T-cell (primary cell): ENCODE measurements at regions not wholly inside any gene's neighbourhood (a gene's known extent, or its start where the extent isn't known, plus 50 kb on each side); places are given as distances from the start of the nearest gene placed in this dataset.

Experiments
- ATAC-seq, 4 experiments: fragments of 200-7000 bp in 3 of 4; fragments of 150-1000 bp in 1 of 4; cut with Tn5 transposase; replicated peaks in 1 of 4; 1 replicate in 3 of 4; 2 replicates in 1 of 4; pipeline ENCODE4 v1.10.0; 2021; ENCODE audit warnings: moderate library complexity in 3 of 4, mild to moderate bottlenecking in 2 of 4, moderate number of reproducible peaks in 1 of 4
- CTCF ChIA-PET, 2 donors: fragments of 300-600 bp; sonication (Branson Sonifier 250); formaldehyde crosslinking; loops; one replicate each; lab custom pipeline; 2022; ENCODE audit warnings: antibody characterized with exemption in 2 of 2; lab: Charles Lee
- POLR2A ChIA-PET, 2 donors: fragments of 300-600 bp; sonication (Branson Sonifier 250); formaldehyde crosslinking; loops; one replicate each; lab custom pipeline; 2022; ENCODE audit warnings: antibody characterized with exemption in 2 of 2; lab: Charles Lee
- DNase-seq, 35 experiments: peaks; one replicate each; pipeline versions ENCODE4 v3.0.0 to v3.0.0-alpha.2; 2013 to 2023
- H3K27ac ChIP-seq: one replicate; pipeline ENCODE4 v1.5.1; 2013; ENCODE audit warnings: low read length
- H3K27me3 ChIP-seq, 2 experiments: replicated peaks in 1 of 2; 1 replicate in 1 of 2; 2 replicates in 1 of 2; pipeline versions ENCODE4 v1.6.1 to v1.7.0; 2013; ENCODE audit warnings: low read length in 1 of 2, mixed read lengths in 1 of 2; ENCODE audit not compliant: control insufficient read depth in 2 of 2, insufficient read depth in 2 of 2; ENCODE audit errors: extremely low read depth in 1 of 2
- H3K36me3 ChIP-seq, 2 donors: 1 replicate in 1 of 2; 2 replicates in 1 of 2; pipeline versions ENCODE4 v1.6.1 to v1.7.0; 2013; ENCODE audit warnings: low read length in 1 of 2; ENCODE audit not compliant: control insufficient read depth in 2 of 2, insufficient read depth in 1 of 2; ENCODE audit errors: extremely low read depth in 1 of 2
- H3K4me1 ChIP-seq, 2 experiments: 1 replicate in 1 of 2; 2 replicates in 1 of 2; pipeline versions ENCODE4 v1.6.1 to v1.7.0; 2013; ENCODE audit warnings: low read length in 2 of 2, mixed read lengths in 1 of 2; ENCODE audit not compliant: insufficient read depth in 2 of 2, control insufficient read depth in 1 of 2; ENCODE audit errors: extremely low read depth in 1 of 2
- H3K4me3 ChIP-seq, 2 donors: 1 replicate in 1 of 2; 2 replicates in 1 of 2; pipeline versions ENCODE4 v1.5.1 to v1.7.0; 2013; ENCODE audit warnings: mild to moderate bottlenecking in 2 of 2, low read length in 1 of 2, moderate library complexity in 1 of 2; ENCODE audit not compliant: control insufficient read depth in 1 of 2; ENCODE audit errors: extremely low read depth in 1 of 2
- H3K9me3 ChIP-seq: 2 replicates; pipeline ENCODE4 v1.7.0; 2013
- H3K27ac Mint-ChIP-seq, 2 donors: one replicate each; pipeline ENCODE4 v1.8.0; 2020 to 2021; ENCODE audit warnings: mild to moderate bottlenecking in 2 of 2, mixed read lengths in 2 of 2
- H3K27me3 Mint-ChIP-seq, 2 donors: one replicate each; pipeline ENCODE4 v1.8.0; 2021 to 2022; ENCODE audit warnings: mixed read lengths in 2 of 2
- H3K36me3 Mint-ChIP-seq: one replicate; pipeline ENCODE4 v1.8.0; 2021; ENCODE audit warnings: mixed read lengths
- H3K4me1 Mint-ChIP-seq, 3 donors: one replicate each; pipeline ENCODE4 v1.8.0; 2020 to 2022; ENCODE audit warnings: mixed read lengths in 3 of 3, mild to moderate bottlenecking in 1 of 3
- H3K4me3 Mint-ChIP-seq, 3 donors: one replicate each; pipeline ENCODE4 v1.8.0; 2020 to 2022; ENCODE audit warnings: mild to moderate bottlenecking in 3 of 3, mixed read lengths in 3 of 3, moderate library complexity in 3 of 3
- H3K9me3 Mint-ChIP-seq, 3 donors: one replicate each; pipeline ENCODE4 v1.8.0; 2020 to 2022; ENCODE audit warnings: mixed read lengths in 3 of 3
- WGBS: methylation state at CpG from one replicate; pipeline ENCODE4 v1.1.5; 2013; ENCODE audit warnings: missing lambda C conversion rate; ENCODE audit not compliant: insufficient coverage; 5-methylcytosine and 5-hydroxymethylcytosine counted together

GRCh38 chr17:79201536-79202227, 127.1 kb downstream of the ENGASE start:
- Mint-ChIP-seq H3K27ac (no peak overlapping the region), H3K27me3 (peaks cover 13 to 56% of the 10 kb centered on the region in 2 donors), H3K4me1 (no peaks in the 10 kb centered on the region), H3K36me3 (no peaks in the 10 kb centered on the region), H3K4me3 (no peak overlapping the region), H3K9me3 (no peaks in the 10 kb centered on the region)
- Histone ChIP-seq H3K27me3 (peaks cover 0 to 59% of the 10 kb centered on the region in 2 experiments), H3K4me1 (no peaks in the 10 kb centered on the region), H3K36me3 (no peaks in the 10 kb centered on the region), H3K4me3 (no peak overlapping the region), H3K27ac (no peak overlapping the region), H3K9me3 (no peaks in the 10 kb centered on the region)
- ATAC-seq = no peak
- ChIA-PET CTCF (no interaction called here), POLR2A (no interaction called here)
- 72% methylated on average over 6 of the region's 15 CpGs for WGBS
- DNase-seq = no peak

GRCh38 chr17:79201119-79201518, 126.5 kb downstream of the ENGASE start:
- no peaks in the 10 kb centered on the region for H3K36me3 ChIP-seq
- POLR2A ChIA-PET = no interaction called here
- H3K27ac ChIP-seq = no peak overlapping the region
- no peak for DNase-seq
- no peak overlapping the region for H3K27ac Mint-ChIP-seq
- no peaks in the 10 kb centered on the region for H3K36me3 Mint-ChIP-seq
- no peaks in the 10 kb centered on the region for H3K9me3 Mint-ChIP-seq
- peaks cover 0 to 56% of the 10 kb centered on the region in 2 experiments for H3K27me3 ChIP-seq
- H3K4me1 Mint-ChIP-seq = no peaks in the 10 kb centered on the region
- CTCF ChIA-PET = no interaction called here
- H3K4me3 Mint-ChIP-seq = no peak overlapping the region
- ATAC-seq = no peak
- no peaks in the 10 kb centered on the region for H3K4me1 ChIP-seq
- peaks cover 13 to 56% of the 10 kb centered on the region in 2 donors for H3K27me3 Mint-ChIP-seq
- 38% methylated on average over 6 of the region's 6 CpGs for WGBS
- H3K4me3 ChIP-seq = no peak overlapping the region
- H3K9me3 ChIP-seq = no peaks in the 10 kb centered on the region

- Histone ChIP-seq H3K4me1 (no peaks in the 10 kb centered on the region), H3K27ac (no peak overlapping the region), H3K27me3 (peaks cover 0 to 69% of the 10 kb centered on the region in 2 experiments), H3K9me3 (no peaks in the 10 kb centered on the region), H3K4me3 (no peak overlapping the region), H3K36me3 (no peaks in the 10 kb centered on the region)
- Mint-ChIP-seq H3K9me3 (no peaks in the 10 kb centered on the region), H3K27me3 (peaks cover 23 to 54% of the 10 kb centered on the region in 2 donors), H3K4me3 (no peak overlapping the region), H3K4me1 (peaks cover 0 to 1% (median 0%) of the 10 kb centered on the region in 3 donors), H3K36me3 (no peaks in the 10 kb centered on the region), H3K27ac (no peak overlapping the region)
- POLR2A ChIA-PET = no interaction called here
- ATAC-seq (no peak), DNase-seq (no peak)
- CTCF ChIA-PET = no interaction called here
- WGBS = 74% methylated on average over 4 of the region's 10 CpGs
Measured at GRCh38 chr17:79196913-79197312, 122.3 kb downstream of the ENGASE start.

GRCh38 chr17:79192503-79193351, 118.1 kb downstream of the ENGASE start:
- peak in 9 of 35 experiments; percentile 1 to 28 (median 7) for DNase-seq
- Mint-ChIP-seq H3K27ac (no peak overlapping the region), H3K4me3 (no peak overlapping the region), H3K9me3 (no peaks in the 10 kb centered on the region), H3K36me3 (no peaks in the 10 kb centered on the region), H3K4me1 (peaks cover 0 to 1% (median 0%) of the 10 kb centered on the region in 3 donors), H3K27me3 (peaks cover 35 to 51% of the 10 kb centered on the region in 2 donors)
- no peaks in the 10 kb centered on the region for H3K36me3 ChIP-seq
- H3K4me3 ChIP-seq = no peak overlapping the region
- POLR2A ChIA-PET = no interaction called here
- 11% methylated on average over 16 of the region's 22 CpGs for WGBS
- peaks cover 0 to 72% of the 10 kb centered on the region in 2 experiments for H3K27me3 ChIP-seq
- no peaks in the 10 kb centered on the region for H3K9me3 ChIP-seq
- no peaks in the 10 kb centered on the region for H3K4me1 ChIP-seq
- H3K27ac ChIP-seq = no peak overlapping the region
- CTCF ChIA-PET = no interaction called here
- no peak for ATAC-seq

GRCh38 chr17:79191270-79191934, 116.8 kb downstream of the ENGASE start:
- Mint-ChIP-seq H3K4me3 (no peak overlapping the region), H3K27me3 (peaks cover 35 to 55% of the 10 kb centered on the region in 2 donors), H3K4me1 (peaks cover 0 to 1% (median 0%) of the 10 kb centered on the region in 3 donors), H3K9me3 (no peaks in the 10 kb centered on the region), H3K36me3 (no peaks in the 10 kb centered on the region), H3K27ac (no peak overlapping the region)
- Histone ChIP-seq H3K4me3 (no peak overlapping the region), H3K4me1 (no peaks in the 10 kb centered on the region), H3K36me3 (no peaks in the 10 kb centered on the region), H3K27ac (no peak overlapping the region), H3K27me3 (peaks cover 0 to 77% of the 10 kb centered on the region in 2 experiments), H3K9me3 (no peaks in the 10 kb centered on the region)
- CTCF ChIA-PET = no interaction called here
- ATAC-seq = peak in 1 of 4 experiments; percentile 13
- WGBS = 43% methylated on average over 18 of the region's 21 CpGs
- POLR2A ChIA-PET = no interaction called here
- DNase-seq = no peak

GRCh38 chr17:79189305-79189704, 114.7 kb downstream of the ENGASE start:
- no peak overlapping the region for H3K27ac ChIP-seq
- peaks cover 0 to 1% (median under 1%) of the 10 kb centered on the region in 3 donors for H3K4me1 Mint-ChIP-seq
- WGBS = 76% methylated on average over 10 of the region's 14 CpGs
- H3K4me1 ChIP-seq = no peaks in the 10 kb centered on the region
- no peak overlapping the region for H3K4me3 ChIP-seq
- H3K27me3 Mint-ChIP-seq = peaks cover 42 to 75% of the 10 kb centered on the region in 2 donors
- H3K4me3 Mint-ChIP-seq = no peak overlapping the region
- DNase-seq (no peak), ATAC-seq (no peak)
- no peaks in the 10 kb centered on the region for H3K36me3 ChIP-seq
- no peak overlapping the region for H3K27ac Mint-ChIP-seq
- CTCF ChIA-PET = no interaction called here
- peaks cover 0 to 88% of the 10 kb centered on the region in 2 experiments for H3K27me3 ChIP-seq
- no peaks in the 10 kb centered on the region for H3K9me3 ChIP-seq
- no peaks in the 10 kb centered on the region for H3K9me3 Mint-ChIP-seq
- H3K36me3 Mint-ChIP-seq = no peaks in the 10 kb centered on the region
- POLR2A ChIA-PET = no interaction called here
